ENCODE measurements at regions not wholly inside any gene's neighbourhood (a gene's known extent, or its start where the extent isn't known, plus 50 kb on each side); places are given as distances from the start of the nearest gene placed in this dataset.
A peak's percentile ranks its signal among the peaks of the same experiment; 100 is the strongest.

DNA sequence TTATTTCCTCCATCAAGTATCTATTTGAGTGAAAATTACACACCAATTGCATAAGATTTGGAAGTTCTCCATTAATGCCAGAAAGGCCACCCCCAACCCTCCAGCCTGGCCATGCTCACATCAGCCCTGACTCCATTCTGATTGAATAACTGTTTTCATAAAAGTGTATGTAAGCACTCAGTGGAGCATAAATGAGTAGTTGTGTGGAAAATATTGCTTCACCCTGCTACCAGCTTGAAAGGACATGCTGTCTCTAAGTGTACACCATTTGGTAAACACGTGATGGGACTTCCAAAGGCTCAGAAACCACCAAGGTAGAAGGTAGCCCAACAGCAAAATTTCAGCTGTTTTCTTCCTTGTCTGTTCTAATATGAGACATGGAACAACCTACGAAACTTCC is 393.8 kb downstream of the ZNF385D start:
- DNase-seq: no peak

DNA sequence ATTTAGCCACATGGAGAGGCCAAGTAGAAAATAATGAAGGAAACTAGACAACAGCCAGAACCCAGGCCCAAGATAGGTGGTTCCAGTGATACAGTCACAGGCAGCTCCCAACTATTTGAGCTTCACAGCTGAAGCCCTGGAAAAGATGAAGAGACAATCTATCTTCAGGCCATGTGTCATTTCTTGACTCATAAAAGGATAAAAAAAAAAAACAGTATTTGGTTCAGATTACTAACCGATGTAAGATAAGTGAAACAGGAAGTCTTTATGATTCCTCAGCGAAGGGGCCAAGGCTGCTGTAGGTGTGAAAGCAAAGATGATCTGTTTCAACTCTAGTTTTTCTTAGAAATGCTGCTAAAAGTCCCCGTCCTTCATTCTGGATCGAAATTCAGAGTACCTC is 394.6 kb downstream of the ZNF385D start:
- no peak for DNase-seq

DNA sequence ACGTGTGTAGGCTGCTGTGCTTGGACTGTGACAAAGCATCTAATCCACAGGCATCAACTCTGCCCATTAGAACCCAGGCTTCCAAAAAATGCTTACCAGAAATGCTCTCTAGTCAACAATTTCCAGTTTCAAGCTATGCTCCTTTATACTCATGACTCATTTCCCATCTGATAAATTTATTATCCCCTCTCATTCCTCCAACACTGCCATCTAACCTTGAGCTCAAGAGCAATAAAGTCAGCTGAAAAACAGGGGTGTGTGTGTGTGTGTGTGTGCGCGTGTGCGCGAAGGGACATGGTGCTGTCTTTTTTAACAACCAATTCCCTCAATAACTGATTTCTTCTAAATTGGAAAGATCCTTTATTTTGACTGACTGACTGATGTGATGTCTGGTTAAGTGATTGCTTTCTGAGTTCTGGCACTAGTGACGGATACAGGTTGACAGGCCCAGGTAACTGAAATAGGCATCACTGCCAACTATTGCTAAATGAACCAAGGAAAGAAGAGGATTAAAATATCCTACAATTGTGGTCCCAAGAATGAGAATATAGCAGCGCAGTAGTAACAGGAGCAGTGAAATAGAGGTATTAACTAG is 405.5 kb downstream of the ZNF385D start:
- no peak for DNase-seq

DNA sequence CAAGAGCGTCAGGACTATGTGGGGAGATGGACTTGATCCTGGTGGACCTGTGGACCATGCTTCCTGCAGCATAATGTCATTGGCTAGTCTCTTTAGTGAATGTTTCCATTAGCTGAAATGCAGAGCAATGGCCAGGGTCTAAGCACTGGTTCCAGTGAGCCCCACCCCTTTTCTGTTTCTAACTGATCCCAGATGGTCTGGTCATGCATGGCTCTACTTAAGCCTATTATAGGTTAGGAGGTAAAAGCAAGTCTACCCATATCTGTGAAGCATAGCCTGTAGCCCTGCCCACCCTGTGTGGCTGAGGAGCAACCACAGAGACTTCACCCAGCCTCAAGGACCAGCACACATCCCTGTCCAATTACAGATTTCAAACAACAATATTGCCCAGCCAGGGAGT is 419.2 kb downstream of the ZNF385D start:
- DNase-seq: no peak

DNA sequence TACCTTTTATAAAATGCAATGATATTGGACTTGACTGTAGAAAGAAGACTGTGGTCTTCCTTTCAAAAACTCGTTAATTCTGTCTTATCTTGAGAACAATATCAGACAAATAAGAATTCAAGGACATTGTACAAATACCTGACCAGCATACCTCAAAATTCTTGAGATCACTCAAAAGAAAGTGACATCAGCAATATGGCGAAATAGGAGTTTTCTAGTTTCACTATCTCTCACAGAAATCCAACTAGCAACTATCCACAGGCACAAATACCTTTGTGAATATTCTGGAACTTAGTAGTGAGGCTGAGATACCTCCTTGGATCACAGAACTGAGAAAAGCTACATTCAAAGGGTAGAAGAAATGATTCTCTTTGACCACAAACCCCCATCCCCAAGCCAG is 419.7 kb downstream of the ZNF385D start:
- DNase-seq: no peak

DNA sequence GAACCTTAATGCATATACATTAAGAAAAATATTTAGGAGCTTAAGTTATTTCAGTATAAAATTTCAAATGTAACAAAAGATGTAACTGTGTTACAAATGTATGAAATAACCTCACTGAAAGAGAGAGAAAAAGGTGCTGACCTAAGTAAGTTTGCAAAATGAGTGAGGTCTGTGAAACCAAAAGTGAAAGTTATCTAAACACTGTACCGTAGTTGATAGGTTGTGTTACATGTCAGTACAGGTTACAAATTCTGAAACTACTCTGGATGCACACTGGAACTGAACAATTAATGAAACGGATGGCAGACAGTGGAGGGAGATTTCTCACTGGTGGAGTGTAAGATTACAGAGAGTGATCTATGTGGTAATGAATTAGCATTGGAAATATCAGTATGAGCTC is 420.7 kb downstream of the ZNF385D start:
- no peak for DNase-seq

DNA sequence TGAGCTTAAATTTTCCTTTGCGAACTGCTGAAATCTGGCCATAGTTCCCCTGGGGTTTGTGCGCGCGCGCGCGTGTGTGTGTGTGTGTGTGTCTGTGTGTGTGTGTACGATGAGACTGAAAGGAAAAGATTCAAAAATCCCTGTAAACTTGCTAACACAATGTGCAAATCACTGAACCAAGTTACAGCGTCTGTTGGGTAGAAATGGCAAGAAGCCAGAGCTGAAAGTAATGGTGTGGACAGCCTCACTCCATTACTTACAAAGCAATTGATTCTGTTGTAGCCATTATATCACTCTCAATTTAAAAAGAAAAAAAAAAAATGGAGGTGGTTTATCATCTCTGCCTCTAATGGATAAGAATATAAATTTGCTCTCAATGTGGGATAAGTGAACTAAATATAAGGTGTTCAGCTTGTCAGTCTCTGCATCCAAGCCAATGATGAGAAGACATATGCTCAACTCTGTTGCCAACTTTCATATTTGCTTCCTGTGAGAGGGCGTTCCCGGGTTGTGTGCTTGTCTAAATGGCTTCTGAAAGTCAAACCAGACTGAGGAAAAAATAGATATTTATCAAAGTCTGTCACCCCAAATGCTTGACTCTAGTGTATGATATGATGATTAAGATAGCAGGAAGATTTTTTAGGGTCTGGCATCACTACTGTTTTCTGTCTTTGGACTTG is 422.2 kb downstream of the ZNF385D start:
- peak; percentile 18 for DNase-seq

DNA sequence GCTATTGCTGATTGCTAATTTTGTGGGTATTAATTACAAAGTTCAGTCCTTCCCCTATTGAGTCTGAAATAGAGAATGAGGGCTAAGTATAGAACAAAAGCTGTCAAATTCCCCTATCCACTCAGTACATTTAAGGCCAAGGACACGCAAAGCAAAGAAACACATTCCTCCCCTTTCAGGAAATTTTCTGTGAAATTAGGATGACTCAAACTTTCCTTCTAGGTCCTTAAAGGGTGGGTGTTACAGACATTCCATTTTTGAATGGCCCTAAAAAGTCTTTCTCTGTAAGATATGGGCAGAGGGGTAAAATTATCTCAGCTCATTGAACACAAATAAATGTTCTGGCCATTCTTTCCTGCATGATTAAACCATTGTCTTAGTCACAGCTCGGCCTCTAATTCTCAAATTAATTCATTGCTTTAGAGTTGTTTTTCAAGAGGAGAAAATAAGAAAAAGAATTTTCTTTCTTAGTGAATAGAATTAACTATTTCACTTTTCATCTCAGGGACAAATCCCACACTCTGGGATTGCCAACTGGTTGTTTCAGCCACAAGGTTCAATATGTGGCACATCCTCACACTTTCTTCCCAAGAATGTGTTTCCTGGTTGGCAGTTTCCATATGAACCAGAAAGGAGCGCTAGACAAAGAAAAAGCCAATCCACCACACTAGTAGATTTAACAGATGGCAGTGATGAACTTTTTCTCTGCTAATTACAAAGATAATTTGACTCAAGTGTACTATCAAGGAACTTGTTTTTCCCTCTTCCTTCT is 424.1 kb downstream of the ZNF385D start:
- no peak for DNase-seq

DNA sequence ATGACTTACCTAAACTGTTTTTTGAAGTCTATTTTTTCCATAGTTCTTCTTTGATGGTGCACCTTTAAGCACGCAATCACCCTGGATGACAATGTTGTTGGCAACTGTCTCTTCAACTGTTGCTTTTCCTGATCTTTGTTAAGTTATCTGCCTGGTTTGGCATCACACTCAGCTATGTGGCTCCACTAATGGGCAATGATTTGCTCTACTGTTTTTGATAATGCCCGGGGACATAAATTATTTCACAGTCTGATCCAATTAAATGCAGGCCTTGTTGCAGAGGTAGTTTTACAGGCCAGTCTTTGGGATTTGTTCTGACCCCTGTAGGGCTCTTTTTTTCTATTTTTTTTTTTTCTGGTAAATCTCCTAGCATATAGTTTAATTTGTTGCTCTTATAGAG is 436.3 kb downstream of the ZNF385D start:
- no peak for DNase-seq

DNA sequence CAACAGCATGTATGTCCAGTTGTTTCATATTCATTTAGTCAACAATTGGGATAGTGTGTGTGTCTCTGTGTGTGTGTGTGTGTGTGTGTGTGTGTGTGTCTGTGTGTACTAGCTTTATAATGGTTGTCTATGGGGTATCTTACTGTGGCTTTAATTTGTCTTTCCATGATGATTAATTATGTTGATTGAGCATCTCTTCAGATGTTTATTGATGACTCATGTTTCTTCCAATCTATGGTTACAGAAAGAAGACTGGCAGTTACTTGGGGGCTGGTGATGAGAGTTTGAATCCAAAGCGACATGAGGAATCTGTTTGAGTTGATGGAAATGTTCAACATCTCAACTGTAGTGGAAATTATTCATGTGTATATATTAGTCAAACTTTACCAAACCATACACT is 440.1 kb downstream of the ZNF385D start:
- no peak for DNase-seq

DNA sequence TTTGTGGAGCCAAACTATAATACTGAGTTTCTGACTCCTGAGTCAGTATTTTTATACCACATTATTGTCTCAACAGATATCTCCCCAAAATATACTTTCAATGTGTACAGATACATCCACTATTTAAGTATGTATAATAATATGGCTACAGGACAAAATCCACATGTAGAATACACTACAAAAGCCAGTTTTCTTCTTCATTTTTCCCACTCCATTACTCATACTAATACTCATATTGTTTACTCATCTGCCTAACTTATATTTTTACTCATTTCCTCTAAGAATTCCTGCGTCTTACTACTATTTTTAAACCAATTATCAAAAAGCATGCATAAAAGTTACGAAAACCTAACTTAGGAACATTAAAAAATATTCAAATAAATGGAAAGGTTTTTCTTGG is 440.8 kb downstream of the ZNF385D start:
- DNase-seq: no peak

DNA sequence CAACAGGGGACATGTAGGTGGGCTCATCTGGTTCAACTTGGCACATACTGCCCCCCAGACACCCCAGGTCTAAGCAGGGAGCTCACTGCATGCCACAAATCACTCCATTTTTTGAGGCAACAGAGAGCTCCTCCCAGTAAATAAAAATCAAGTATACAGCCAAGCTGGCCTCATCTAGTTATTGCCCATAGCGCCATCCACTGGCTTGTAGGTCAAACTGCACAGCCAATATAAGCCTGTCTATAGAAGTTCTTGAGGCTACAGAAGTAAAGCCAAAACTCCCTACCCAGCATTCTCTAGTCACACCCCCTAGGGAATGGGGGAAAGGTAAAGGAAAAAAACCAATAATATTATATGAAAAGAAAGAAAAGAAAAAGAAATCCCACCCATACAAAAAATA is 453.7 kb downstream of the ZNF385D start:
- no peak for DNase-seq

DNA sequence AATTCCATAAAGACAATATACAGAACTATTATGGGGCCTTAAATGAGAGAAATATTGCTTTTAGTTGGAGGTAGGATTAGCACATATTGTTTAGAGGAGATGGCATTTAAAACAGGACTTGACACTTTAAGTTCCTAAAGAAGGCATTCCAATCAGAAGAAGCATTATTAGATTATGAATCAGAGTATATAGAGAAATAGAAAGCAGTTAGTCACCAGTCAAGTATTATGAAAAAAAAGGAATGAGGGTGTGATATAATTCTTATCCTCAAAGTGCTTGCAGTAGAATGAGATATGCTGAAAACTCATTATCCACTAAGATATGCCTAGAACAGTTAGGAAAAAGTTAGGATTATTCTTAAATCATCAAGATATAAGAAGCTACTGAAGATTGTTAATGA is 456.2 kb downstream of the ZNF385D start:
- DNase-seq: no peak

DNA sequence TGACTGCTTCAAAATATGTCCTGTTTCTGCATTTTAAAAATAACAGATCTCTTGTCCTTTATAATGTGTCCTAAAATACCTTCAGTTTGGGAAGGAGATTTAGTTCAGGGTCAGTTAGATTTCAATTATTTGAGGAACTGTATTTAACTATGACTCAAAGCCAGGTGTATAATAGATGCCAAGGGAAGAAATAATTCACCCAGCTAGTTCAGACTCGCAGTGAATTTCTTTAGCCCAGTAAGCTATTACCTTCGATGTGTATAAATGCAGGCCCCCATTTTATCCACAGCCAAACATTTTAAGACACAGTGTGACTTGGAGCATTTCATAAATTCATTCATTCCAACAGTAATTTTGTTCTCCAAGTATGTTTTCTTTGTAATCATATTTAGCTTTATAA is 458.0 kb downstream of the ZNF385D start:
- no peak for DNase-seq

DNA sequence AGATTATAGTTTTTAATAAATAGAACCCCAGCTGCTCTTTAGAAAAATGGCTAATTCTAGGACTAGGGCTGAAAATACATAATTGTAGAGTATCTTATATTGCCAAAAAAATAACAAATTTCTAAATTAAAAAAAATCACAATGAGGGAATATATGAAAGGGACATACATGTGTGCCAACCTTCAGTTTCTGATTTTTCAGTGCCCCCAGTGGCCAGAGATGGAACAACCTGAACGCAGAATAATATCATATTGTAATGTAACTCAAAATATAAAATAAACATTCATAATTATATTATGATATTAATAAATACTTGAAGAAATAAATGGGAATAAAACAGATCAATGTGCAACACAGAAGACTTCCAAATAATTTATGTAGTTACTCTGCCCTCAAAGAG is 460.5 kb downstream of the ZNF385D start:
- no peak for DNase-seq

DNA sequence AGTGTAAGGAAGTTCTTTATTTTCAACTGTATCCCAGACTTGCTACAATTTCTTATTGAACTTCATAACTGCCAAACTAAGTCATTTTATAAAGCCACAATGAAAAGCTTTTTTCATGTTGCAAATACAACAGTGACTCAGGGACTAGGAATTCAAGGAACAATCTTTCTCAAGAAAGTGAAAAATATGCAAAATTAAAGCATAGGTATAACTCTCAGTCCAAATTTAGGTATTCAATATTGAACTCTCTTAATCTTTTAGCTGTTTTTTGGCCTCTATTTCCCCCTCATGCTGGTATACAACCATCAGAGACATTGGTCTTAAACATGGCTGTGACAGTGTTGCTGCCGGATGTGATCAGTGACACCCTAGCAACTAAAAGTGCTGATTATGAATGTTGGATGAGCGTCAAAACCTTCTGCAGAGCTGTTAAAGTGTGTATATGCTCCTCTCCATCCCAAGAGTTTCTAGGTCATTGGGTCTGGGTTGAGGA is 476.9 kb downstream of the ZNF385D start:
- no peak for DNase-seq

DNA sequence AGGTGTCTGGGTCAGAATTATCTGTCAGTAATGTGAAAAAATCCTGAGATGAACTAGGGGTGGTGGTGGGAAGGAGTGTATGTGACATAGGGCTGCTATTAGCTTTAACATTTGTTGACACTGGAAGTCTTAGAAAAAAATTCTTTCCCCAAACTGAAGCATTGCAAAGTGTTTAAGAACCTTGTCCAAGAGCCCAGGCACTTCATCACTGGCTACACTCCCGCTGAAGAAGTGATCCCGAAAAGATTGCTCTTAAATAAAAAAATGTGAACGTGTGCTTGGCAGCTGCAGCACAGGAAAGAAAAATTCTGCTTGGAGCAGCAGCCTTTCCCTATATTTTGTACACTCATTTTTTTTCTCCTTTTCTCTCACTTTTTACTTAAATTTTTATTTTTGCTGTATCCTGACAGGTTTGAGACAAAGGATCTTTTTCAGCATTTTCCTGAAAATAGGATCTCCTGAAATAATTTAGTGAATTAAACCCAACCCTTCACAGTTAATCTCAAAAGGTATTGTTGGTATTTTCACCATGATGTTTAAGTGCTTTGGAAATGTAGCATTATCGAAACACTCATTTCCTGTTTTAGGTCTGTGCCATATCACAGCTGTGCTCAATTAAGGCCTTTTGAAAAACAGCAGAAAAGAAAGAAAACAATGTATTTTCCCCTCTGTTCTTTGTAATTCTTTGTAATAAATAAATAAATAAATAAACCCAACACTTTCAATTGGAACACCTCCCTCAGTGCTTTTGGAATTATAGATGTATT is 477.6 kb downstream of the ZNF385D start:
- no peak for DNase-seq

DNA sequence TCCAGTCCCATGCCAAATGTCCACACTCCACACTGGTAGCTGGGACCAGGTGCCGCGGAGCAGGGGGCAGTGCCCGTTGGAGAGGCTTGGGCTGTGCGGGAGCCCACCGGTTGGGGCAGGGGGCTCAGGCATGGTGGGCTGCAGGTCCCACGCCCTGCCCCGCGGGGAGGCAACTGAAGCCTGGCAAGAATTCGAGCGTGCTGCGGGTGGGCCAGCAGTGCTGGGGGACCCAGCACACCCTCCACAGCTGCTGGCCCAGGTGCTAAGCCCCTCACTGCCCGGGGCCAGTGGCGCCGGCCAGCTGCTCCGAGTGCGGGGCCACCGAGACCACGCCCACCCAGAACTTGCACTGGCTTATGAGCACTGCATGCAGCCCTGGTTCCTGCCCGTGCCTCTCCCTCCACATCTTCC is 479.4 kb downstream of the ZNF385D start:
- DNase-seq: no peak

DNA sequence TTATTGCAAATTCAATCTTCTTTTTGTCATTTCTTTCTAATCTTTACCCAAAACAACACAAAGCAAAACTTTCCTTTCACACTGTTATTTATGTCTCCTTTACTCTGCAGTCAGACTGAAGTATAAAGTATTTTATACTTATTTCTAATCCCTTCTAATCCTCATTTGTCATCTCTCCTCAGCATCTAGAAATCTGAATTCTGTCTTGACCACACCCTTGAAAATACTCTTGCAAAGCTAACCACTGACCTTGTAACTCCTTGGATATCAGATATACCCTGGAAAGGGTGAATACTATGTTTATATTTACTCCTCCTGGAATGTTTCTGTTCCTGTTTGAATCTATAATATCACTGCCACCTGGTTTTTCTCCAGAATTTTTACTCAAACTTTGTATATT is 481.1 kb downstream of the ZNF385D start:
- DNase-seq: no peak

DNA sequence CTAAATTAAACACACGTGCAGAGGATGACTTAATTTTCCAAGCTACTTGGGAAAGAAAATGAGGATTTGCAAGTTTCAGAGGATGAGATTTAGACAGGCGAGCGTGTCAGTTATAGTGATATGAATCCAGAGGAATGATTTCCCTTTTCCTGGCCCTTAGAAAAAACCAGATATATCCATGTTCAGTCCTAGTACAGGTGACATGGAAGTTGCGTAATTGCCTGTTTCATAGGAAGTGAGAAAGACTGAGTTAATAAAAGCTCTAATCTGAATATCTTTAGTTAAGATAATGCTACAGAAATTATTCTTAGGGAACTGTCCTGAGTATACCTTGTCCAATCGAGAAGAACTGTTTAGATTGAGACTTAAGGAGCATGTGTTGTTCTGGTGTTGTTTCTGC is 490.5 kb downstream of the ZNF385D start:
- no peak for DNase-seq

DNA sequence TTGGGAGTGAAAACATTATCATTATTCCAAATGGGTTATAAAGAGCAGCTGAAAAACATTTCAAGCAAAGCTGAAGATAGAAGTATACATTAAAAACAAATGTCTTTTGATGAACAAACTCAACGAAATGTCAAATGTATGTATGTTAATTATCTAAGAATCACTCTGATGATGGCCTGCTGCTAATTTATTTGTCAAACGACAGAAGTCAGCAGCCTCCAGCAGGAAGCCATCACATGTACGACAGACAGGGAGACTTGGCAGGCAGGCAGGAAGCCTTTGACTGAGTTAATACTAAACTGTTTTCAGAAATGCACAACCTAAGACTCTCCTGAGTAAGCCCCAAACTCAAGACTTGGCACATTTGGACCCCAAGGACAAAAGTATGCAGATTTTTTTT is 491.1 kb downstream of the ZNF385D start:
- no peak for DNase-seq

DNA sequence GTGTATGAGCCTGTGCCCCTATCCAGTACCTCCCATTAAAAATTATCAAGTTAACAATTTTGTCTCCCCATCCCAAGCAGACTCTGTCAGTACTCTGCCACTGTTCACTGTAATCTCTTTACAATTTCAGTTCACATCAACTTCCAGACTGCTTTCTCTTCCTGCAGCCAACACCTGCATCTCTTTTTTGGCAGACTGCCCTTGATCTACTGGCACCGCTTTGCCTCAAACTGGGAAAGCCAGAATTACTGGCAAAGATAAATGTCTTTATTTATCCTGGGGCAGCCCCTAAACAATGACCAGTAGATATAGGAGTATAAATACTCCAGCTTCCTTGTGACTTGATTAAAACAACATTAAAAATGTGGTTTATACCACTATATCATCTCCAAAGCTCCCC is 494.1 kb downstream of the ZNF385D start:
- DNase-seq: peak; percentile 9

DNA sequence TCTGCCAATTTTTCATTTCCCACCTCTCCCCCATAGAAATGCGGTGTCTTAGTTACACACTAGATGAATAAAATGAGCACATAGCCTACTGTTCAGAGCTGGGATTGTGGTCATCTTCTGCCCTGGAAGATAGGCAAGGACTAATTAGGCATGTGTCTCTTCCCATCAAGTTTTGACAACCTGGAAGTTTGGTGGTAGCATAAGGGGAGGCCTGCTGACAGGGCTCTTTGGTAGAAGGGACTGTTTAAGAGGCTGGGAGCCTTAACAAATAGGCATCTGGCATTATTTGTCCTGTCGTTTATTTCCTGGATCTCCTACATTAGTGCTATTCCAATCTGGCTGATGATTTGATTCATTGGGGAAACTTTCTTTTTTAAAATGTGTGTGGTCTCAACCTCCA is 512.3 kb downstream of the ZNF385D start:
- no peak for DNase-seq

DNA sequence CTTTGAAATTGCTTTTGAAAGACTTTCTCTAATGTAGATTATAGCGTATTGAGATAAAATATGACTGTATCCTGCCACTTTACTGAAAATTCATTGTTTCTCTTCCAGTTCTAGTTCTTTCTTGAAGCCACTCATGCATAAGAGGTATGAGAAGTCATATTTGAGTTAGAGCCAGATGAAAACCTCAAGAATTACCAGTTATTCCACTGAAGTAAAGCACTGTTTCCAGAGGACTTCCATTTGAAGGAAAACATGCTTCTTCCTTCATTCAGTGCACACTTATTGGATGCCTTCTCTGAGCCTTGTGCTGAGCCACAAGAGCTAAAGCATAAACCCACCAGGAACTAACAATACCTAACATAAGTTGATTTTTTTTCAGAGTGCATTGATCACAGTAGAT is 513.4 kb downstream of the ZNF385D start:
- no peak for DNase-seq

All from NCI-H69 (cell line).